NCI-H774 (cell line): ENCODE measurements at regions not wholly inside any gene's neighbourhood (a gene's known extent, or its start where the extent isn't known, plus 50 kb on each side); places are given as distances from the start of the nearest gene placed in this dataset.

ENCODE experiments used
- DNase-seq: peaks from one replicate; lab custom pipeline; 2025; lab: John Stamatoyannopoulos, UW

GRCh38 chr2:16151651-16152050 lies 211.3 kb downstream of the MYCN start:
- DNase-seq: no peak

GRCh38 chr2:16151281-16151570 lies 210.9 kb downstream of the MYCN start:
- DNase-seq: no peak

- no peak for DNase-seq
Observed at GRCh38 chr2:16150456-16151280, 210.3 kb downstream of the MYCN start.

- no peak for DNase-seq
Observed at GRCh38 chr2:16149349-16150243, 209.2 kb downstream of the MYCN start.

GRCh38 chr2:16148632-16149348 lies 208.4 kb downstream of the MYCN start:
- no peak for DNase-seq

- no peak for DNase-seq
Observed at GRCh38 chr2:16142383-16143361, 202.3 kb downstream of the MYCN start.

- DNase-seq: no peak
Observed at GRCh38 chr2:16141641-16141921, 201.2 kb downstream of the MYCN start.

GRCh38 chr2:16140771-16141640 lies 200.7 kb downstream of the MYCN start:
- DNase-seq: no peak

- no peak for DNase-seq
Observed at GRCh38 chr2:16139663-16140615, 199.6 kb downstream of the MYCN start.

- no peak for DNase-seq
Observed at GRCh38 chr2:16138811-16139662, 198.7 kb downstream of the MYCN start.

- DNase-seq: no peak
Observed at GRCh38 chr2:16137080-16137755, 196.9 kb downstream of the MYCN start.

- no peak for DNase-seq
Observed at GRCh38 chr2:16136461-16137035, 196.2 kb downstream of the MYCN start.

- no peak for DNase-seq
Observed at GRCh38 chr2:16135913-16136310, 195.6 kb downstream of the MYCN start.

- DNase-seq: no peak
Observed at GRCh38 chr2:16135196-16135912, 195.0 kb downstream of the MYCN start.

- no peak for DNase-seq
Observed at GRCh38 chr2:16134436-16135165, 194.3 kb downstream of the MYCN start.

- DNase-seq: no peak
Observed at GRCh38 chr2:16130906-16131400, 190.6 kb downstream of the MYCN start.
